T-helper 2 cell treated with Interferon-gamma antibody and Interleukin-4, amounts not matched to agents 5 μg/mL and 100 μg/mL, for 36 hours (primary cell): ENCODE measurements at regions not wholly inside any gene's neighbourhood (a gene's known extent, or its start where the extent isn't known, plus 50 kb on each side); places are given as distances from the start of the nearest gene placed in this dataset.
"Not testable (repeated sequence)": the region's sequence is repeated elsewhere in the genome, so short reads cannot be mapped to it uniquely, and the experiment has no call there.

ENCODE experiments used
- DNase-seq: peaks from one replicate; pipeline ENCODE4 v3.0.0; 2021; ENCODE audit warnings: low spot score
- H3K27ac Mint-ChIP-seq: one replicate; pipeline ENCODE4 v1.8.0; 2021; ENCODE audit warnings: mild to moderate bottlenecking, mixed read lengths
- H3K27me3 Mint-ChIP-seq: one replicate; pipeline ENCODE4 v1.8.0; 2021; ENCODE audit warnings: low read depth, mixed read lengths
- H3K36me3 Mint-ChIP-seq: one replicate; pipeline ENCODE4 v1.8.0; 2021; ENCODE audit warnings: low read depth, mixed read lengths
- H3K4me1 Mint-ChIP-seq: one replicate; pipeline ENCODE4 v1.8.0; 2021; ENCODE audit warnings: low read depth, mixed read lengths
- H3K4me3 Mint-ChIP-seq: one replicate; pipeline ENCODE4 v1.8.0; 2022; ENCODE audit warnings: mild to moderate bottlenecking, moderate library complexity, mixed read lengths
- H3K9me3 Mint-ChIP-seq: one replicate; pipeline ENCODE4 v1.8.0; 2021; ENCODE audit warnings: mixed read lengths

- Mint-ChIP-seq H3K27ac (no peak overlapping the region), H3K4me3 (no peak overlapping the region), H3K9me3 (peaks cover 22% of the 10 kb centered on the region), H3K36me3 (no peaks in the 10 kb centered on the region), H3K4me1 (no peaks in the 10 kb centered on the region), H3K27me3 (no peaks in the 10 kb centered on the region)
- DNase-seq, result no peak
Measured at GRCh38 chr4:160709026-160709425, 1454.8 kb downstream of the FSTL5 start.

- H3K4me1 Mint-ChIP-seq, result no peaks in the 10 kb centered on the region
- H3K4me3 Mint-ChIP-seq, result no peak overlapping the region
- no peak overlapping the region for H3K27ac Mint-ChIP-seq
- no peaks in the 10 kb centered on the region for H3K36me3 Mint-ChIP-seq
- no peaks in the 10 kb centered on the region for H3K27me3 Mint-ChIP-seq
- H3K9me3 Mint-ChIP-seq, result peaks cover 22% of the 10 kb centered on the region
- DNase-seq, result no peak
Measured at GRCh38 chr4:160709546-160709945, 1454.3 kb downstream of the FSTL5 start.

GRCh38 chr4:160716551-160716950, 1447.2 kb downstream of the FSTL5 start:
- H3K27me3 Mint-ChIP-seq, result no peaks in the 10 kb centered on the region
- DNase-seq, result no peak
- no peak overlapping the region for H3K27ac Mint-ChIP-seq
- H3K4me3 Mint-ChIP-seq, result no peak overlapping the region
- H3K36me3 Mint-ChIP-seq, result no peaks in the 10 kb centered on the region
- H3K4me1 Mint-ChIP-seq, result no peaks in the 10 kb centered on the region
- H3K9me3 Mint-ChIP-seq, result peaks cover 15% of the 10 kb centered on the region

- H3K9me3 Mint-ChIP-seq, result peaks cover 15% of the 10 kb centered on the region
- H3K27me3 Mint-ChIP-seq, result no peaks in the 10 kb centered on the region
- DNase-seq, result no peak
- no peaks in the 10 kb centered on the region for H3K4me1 Mint-ChIP-seq
- no peak overlapping the region for H3K4me3 Mint-ChIP-seq
- no peak overlapping the region for H3K27ac Mint-ChIP-seq
- H3K36me3 Mint-ChIP-seq, result no peaks in the 10 kb centered on the region
Measured at GRCh38 chr4:160717848-160718247, 1446.0 kb downstream of the FSTL5 start.

GRCh38 chr4:160724063-160724462, 1439.7 kb downstream of the FSTL5 start:
- Mint-ChIP-seq H3K36me3 (no peaks in the 10 kb centered on the region), H3K4me1 (no peaks in the 10 kb centered on the region)

GRCh38 chr4:160745126-160745525, 1418.7 kb downstream of the FSTL5 start:
- no peaks in the 10 kb centered on the region for H3K27me3 Mint-ChIP-seq
- no peaks in the 10 kb centered on the region for H3K4me1 Mint-ChIP-seq
- no peak overlapping the region for H3K4me3 Mint-ChIP-seq
- H3K36me3 Mint-ChIP-seq, result no peaks in the 10 kb centered on the region
- DNase-seq, result no peak
- no peak overlapping the region for H3K27ac Mint-ChIP-seq
- H3K9me3 Mint-ChIP-seq, result peaks cover 23% of the 10 kb centered on the region

More at GRCh38 chr4:160724063-160724462, 1439.7 kb downstream of the FSTL5 start:
- Mint-ChIP-seq H3K9me3 (peaks cover 7% of the 10 kb centered on the region), H3K27me3 (no peaks in the 10 kb centered on the region), H3K4me3 (no peak overlapping the region), H3K27ac (no peak overlapping the region)
- no peak for DNase-seq

- H3K4me3 Mint-ChIP-seq, H3K36me3 Mint-ChIP-seq, H3K27ac Mint-ChIP-seq, H3K4me1 Mint-ChIP-seq, DNase-seq, H3K27me3 Mint-ChIP-seq: not testable (repeated sequence)
- peaks cover 20% of the 10 kb centered on the region for H3K9me3 Mint-ChIP-seq
Measured at GRCh38 chr4:160746585-160746984, 1417.2 kb downstream of the FSTL5 start.

- Mint-ChIP-seq H3K4me3 (no peak overlapping the region), H3K27ac (no peak overlapping the region), H3K4me1 (no peaks in the 10 kb centered on the region), H3K9me3 (no peaks in the 10 kb centered on the region), H3K36me3 (no peaks in the 10 kb centered on the region), H3K27me3 (no peaks in the 10 kb centered on the region)
- DNase-seq, result no peak
Measured at GRCh38 chr4:160772668-160773067, 1391.1 kb downstream of the FSTL5 start.

GRCh38 chr4:160795216-160795615, 1368.6 kb downstream of the FSTL5 start:
- H3K9me3 Mint-ChIP-seq, result peaks cover 51% of the 10 kb centered on the region
- no peak overlapping the region for H3K4me3 Mint-ChIP-seq
- H3K4me1 Mint-ChIP-seq, result no peaks in the 10 kb centered on the region
- no peak for DNase-seq
- no peaks in the 10 kb centered on the region for H3K36me3 Mint-ChIP-seq
- no peak overlapping the region for H3K27ac Mint-ChIP-seq
- H3K27me3 Mint-ChIP-seq, result no peaks in the 10 kb centered on the region

GRCh38 chr4:160808174-160808573, 1355.6 kb downstream of the FSTL5 start:
- Mint-ChIP-seq H3K4me3 (no peak overlapping the region), H3K27ac (no peak overlapping the region), H3K4me1 (no peaks in the 10 kb centered on the region), H3K36me3 (no peaks in the 10 kb centered on the region), H3K27me3 (no peaks in the 10 kb centered on the region), H3K9me3 (peaks cover 11% of the 10 kb centered on the region)
- DNase-seq, result no peak

GRCh38 chr4:160809576-160809975, 1354.2 kb downstream of the FSTL5 start:
- Mint-ChIP-seq H3K9me3 (peaks cover 11% of the 10 kb centered on the region), H3K4me3 (no peak overlapping the region), H3K4me1 (no peaks in the 10 kb centered on the region), H3K27ac (no peak overlapping the region), H3K36me3 (no peaks in the 10 kb centered on the region), H3K27me3 (no peaks in the 10 kb centered on the region)
- DNase-seq, result no peak

GRCh38 chr4:160810424-160810823, 1353.4 kb downstream of the FSTL5 start:
- no peaks in the 10 kb centered on the region for H3K4me1 Mint-ChIP-seq
- H3K27ac Mint-ChIP-seq, result no peak overlapping the region
- peaks cover 11% of the 10 kb centered on the region for H3K9me3 Mint-ChIP-seq
- H3K36me3 Mint-ChIP-seq, result no peaks in the 10 kb centered on the region
- no peaks in the 10 kb centered on the region for H3K27me3 Mint-ChIP-seq
- DNase-seq, result no peak
- H3K4me3 Mint-ChIP-seq, result no peak overlapping the region

- Mint-ChIP-seq H3K27me3 (no peaks in the 10 kb centered on the region), H3K4me3 (no peak overlapping the region), H3K4me1 (no peaks in the 10 kb centered on the region), H3K9me3 (peaks cover 11% of the 10 kb centered on the region), H3K27ac (no peak overlapping the region), H3K36me3 (no peaks in the 10 kb centered on the region)
- DNase-seq, result no peak
Measured at GRCh38 chr4:160810941-160811340, 1352.9 kb downstream of the FSTL5 start.

GRCh38 chr4:160811956-160812355, 1351.8 kb downstream of the FSTL5 start:
- H3K27me3 Mint-ChIP-seq, result no peaks in the 10 kb centered on the region
- H3K27ac Mint-ChIP-seq, result no peak overlapping the region
- H3K36me3 Mint-ChIP-seq, result no peaks in the 10 kb centered on the region
- no peak for DNase-seq
- no peak overlapping the region for H3K4me3 Mint-ChIP-seq
- peaks cover 6% of the 10 kb centered on the region for H3K9me3 Mint-ChIP-seq
- H3K4me1 Mint-ChIP-seq, result no peaks in the 10 kb centered on the region

- no peaks in the 10 kb centered on the region for H3K36me3 Mint-ChIP-seq
- H3K9me3 Mint-ChIP-seq, result peaks cover 5% of the 10 kb centered on the region
- H3K4me3 Mint-ChIP-seq, result no peak overlapping the region
- no peak for DNase-seq
- no peaks in the 10 kb centered on the region for H3K4me1 Mint-ChIP-seq
- H3K27ac Mint-ChIP-seq, result no peak overlapping the region
- no peaks in the 10 kb centered on the region for H3K27me3 Mint-ChIP-seq
Measured at GRCh38 chr4:160814726-160815125, 1349.1 kb downstream of the FSTL5 start.
